PFSK-1 (cell line): ENCODE measurements at regions not wholly inside any gene's neighbourhood (a gene's known extent, or its start where the extent isn't known, plus 50 kb on each side); places are given as distances from the start of the nearest gene placed in this dataset.

Experiments
- POLR2AphosphoS5 ChIP-seq: IDR thresholded peaks from 2 replicates; pipeline ENCODE4 v1.6.1; 2012; ENCODE audit warnings: low read depth, mild to moderate bottlenecking, control low read depth, low read length, moderate library complexity
- REST ChIP-seq, 2 experiments: IDR thresholded peaks; 2 replicates each; pipeline versions ENCODE4 v1.6.1 to v1.8.0; 2011 to 2012; ENCODE audit warnings: low read depth in 2 of 2, low read length in 2 of 2, control low read depth in 1 of 2, inconsistent platforms in 1 of 2, mild to moderate bottlenecking in 1 of 2, moderate library complexity in 1 of 2; ENCODE audit not compliant: insufficient read depth in 1 of 2
- SIN3A ChIP-seq: IDR thresholded peaks from 2 replicates; pipeline ENCODE4 v1.6.1; 2012; ENCODE audit warnings: mild to moderate bottlenecking, low read length, moderate library complexity, borderline replicate concordance; ENCODE audit not compliant: insufficient read depth
- TAF1 ChIP-seq: IDR thresholded peaks from 2 replicates; pipeline ENCODE4 v1.6.1; 2012; ENCODE audit warnings: low read length, control low read depth, borderline replicate concordance; ENCODE audit not compliant: insufficient read depth

GRCh38 chr18:2310886-2311285 is 260.4 kb downstream of the METTL4 start:
- TF ChIP-seq SIN3A (no peak), REST (IDR thresholded peaks at IDR 0.05; ENCODE audit: insufficient read depth in 1 of 2, low read depth in 2 of 2, low read length in 2 of 2) (no peak), POLR2AphosphoS5 (no peak), TAF1 (no peak)
